ENCODE measurements at regions not wholly inside any gene's neighbourhood (a gene's known extent, or its start where the extent isn't known, plus 50 kb on each side); places are given as distances from the start of the nearest gene placed in this dataset.

GRCh38 chr5:24067208-24067607 is 559.8 kb downstream of the PRDM9 start:
- no peak for DNase-seq (ENCODE audit: low spot score in 2 of 2)
- Histone ChIP-seq H3K4me3 (no peak overlapping the region), H3K4me1 (no peaks in the 10 kb centered on the region), H3K27me3 (ENCODE audit: low read depth) (no peaks in the 10 kb centered on the region), H3K36me3 (replicated peaks) (no peaks in the 10 kb centered on the region), H3K9me3 (no peaks in the 10 kb centered on the region)
- in situ Hi-C loops (cut with MboI; ENCODE audit: low sequenced_read_pairs) = no loop called here

GRCh38 chr5:24068524-24068923 is 561.1 kb downstream of the PRDM9 start:
- in situ Hi-C loops (cut with MboI; ENCODE audit: low sequenced_read_pairs) = no loop called here
- H3K36me3 ChIP-seq (replicated peaks) = no peaks in the 10 kb centered on the region

GRCh38 chr5:24073107-24073506 is 565.7 kb downstream of the PRDM9 start:
- no peaks in the 10 kb centered on the region for H3K4me1 ChIP-seq
- no peaks in the 10 kb centered on the region for H3K27me3 ChIP-seq (ENCODE audit: low read depth)
- H3K9me3 ChIP-seq = no peaks in the 10 kb centered on the region
- in situ Hi-C loops (cut with MboI; ENCODE audit: low sequenced_read_pairs) = no loop called here
- no peak overlapping the region for H3K4me3 ChIP-seq
- no peaks in the 10 kb centered on the region for H3K36me3 ChIP-seq (replicated peaks)
- DNase-seq (ENCODE audit: low spot score in 2 of 2) = no peak

More at GRCh38 chr5:24068524-24068923, 561.1 kb downstream of the PRDM9 start:
- H3K4me1 ChIP-seq = no peaks in the 10 kb centered on the region
- no peaks in the 10 kb centered on the region for H3K9me3 ChIP-seq
- no peak overlapping the region for H3K4me3 ChIP-seq
- no peak for DNase-seq (ENCODE audit: low spot score in 2 of 2)
- H3K27me3 ChIP-seq (ENCODE audit: low read depth) = no peaks in the 10 kb centered on the region

- no peaks in the 10 kb centered on the region for H3K36me3 ChIP-seq (replicated peaks)
- in situ Hi-C loops (cut with MboI; ENCODE audit: low sequenced_read_pairs) = no loop called here
- H3K4me1 ChIP-seq = no peaks in the 10 kb centered on the region
- H3K9me3 ChIP-seq = no peaks in the 10 kb centered on the region
- H3K27me3 ChIP-seq (ENCODE audit: low read depth) = no peaks in the 10 kb centered on the region
- H3K4me3 ChIP-seq = no peak overlapping the region
- DNase-seq (ENCODE audit: low spot score in 2 of 2) = no peak
These were observed 564.7 kb downstream of the CDH10 start for GRCh38 chr5:24080046-24080445.

- Histone ChIP-seq H3K4me1 (no peaks in the 10 kb centered on the region), H3K9me3 (no peaks in the 10 kb centered on the region), H3K36me3 (replicated peaks) (no peaks in the 10 kb centered on the region), H3K27me3 (ENCODE audit: low read depth) (no peaks in the 10 kb centered on the region), H3K4me3 (no peak overlapping the region)
- DNase-seq (ENCODE audit: low spot score in 2 of 2) = no peak
- in situ Hi-C loops (cut with MboI; ENCODE audit: low sequenced_read_pairs) = no loop called here
These were observed 550.6 kb downstream of the CDH10 start for GRCh38 chr5:24094081-24094679.

GRCh38 chr5:24102010-24102409 is 542.8 kb downstream of the CDH10 start:
- DNase-seq (ENCODE audit: low spot score in 2 of 2) = no peak
- H3K36me3 ChIP-seq (replicated peaks) = no peaks in the 10 kb centered on the region
- H3K27me3 ChIP-seq (ENCODE audit: low read depth) = peaks cover 2% of the 10 kb centered on the region; the same call in 1 of the 2 replicates
- H3K4me3 ChIP-seq = no peak overlapping the region
- in situ Hi-C loops (cut with MboI; ENCODE audit: low sequenced_read_pairs) = no loop called here
- no peaks in the 10 kb centered on the region for H3K4me1 ChIP-seq
- H3K9me3 ChIP-seq = no peaks in the 10 kb centered on the region

GRCh38 chr5:24103451-24104023 is 541.2 kb downstream of the CDH10 start:
- in situ Hi-C loops (cut with MboI; ENCODE audit: low sequenced_read_pairs) = no loop called here
- no peak for DNase-seq (ENCODE audit: low spot score in 2 of 2)
- Histone ChIP-seq H3K27me3 (ENCODE audit: low read depth) (peaks cover 2% of the 10 kb centered on the region; the same call in 1 of the 2 replicates), H3K36me3 (replicated peaks) (no peaks in the 10 kb centered on the region), H3K4me3 (no peak overlapping the region), H3K9me3 (no peaks in the 10 kb centered on the region), H3K4me1 (no peaks in the 10 kb centered on the region)

- Histone ChIP-seq H3K4me1 (no peaks in the 10 kb centered on the region), H3K4me3 (no peak overlapping the region), H3K36me3 (replicated peaks) (no peaks in the 10 kb centered on the region), H3K27me3 (ENCODE audit: low read depth) (peaks cover 2% of the 10 kb centered on the region; the same call in 1 of the 2 replicates), H3K9me3 (no peaks in the 10 kb centered on the region)
- DNase-seq (ENCODE audit: low spot score in 2 of 2) = peak in 1 of 2 experiments; percentile 35
- in situ Hi-C loops (cut with MboI; ENCODE audit: low sequenced_read_pairs) = no loop called here
These were observed 534.7 kb downstream of the CDH10 start for GRCh38 chr5:24110004-24110615.

GRCh38 chr5:24112420-24112819 is 532.4 kb downstream of the CDH10 start:
- in situ Hi-C loops (cut with MboI; ENCODE audit: low sequenced_read_pairs) = no loop called here
- DNase-seq (ENCODE audit: low spot score in 2 of 2) = no peak
- H3K4me3 ChIP-seq = no peak overlapping the region

GRCh38 chr5:24118351-24118750 is 526.4 kb downstream of the CDH10 start:
- Histone ChIP-seq H3K4me1 (no peaks in the 10 kb centered on the region), H3K36me3 (replicated peaks) (no peaks in the 10 kb centered on the region), H3K27me3 (ENCODE audit: low read depth) (no peaks in the 10 kb centered on the region), H3K4me3 (no peak overlapping the region), H3K9me3 (no peaks in the 10 kb centered on the region)
- no peak for DNase-seq (ENCODE audit: low spot score in 2 of 2)
- in situ Hi-C loops (cut with MboI; ENCODE audit: low sequenced_read_pairs) = no loop called here

More at GRCh38 chr5:24112420-24112819, 532.4 kb downstream of the CDH10 start:
- Histone ChIP-seq H3K36me3 (replicated peaks) (no peaks in the 10 kb centered on the region), H3K27me3 (ENCODE audit: low read depth) (no peaks in the 10 kb centered on the region), H3K9me3 (no peaks in the 10 kb centered on the region), H3K4me1 (no peaks in the 10 kb centered on the region)

- no peaks in the 10 kb centered on the region for H3K9me3 ChIP-seq
- DNase-seq (ENCODE audit: low spot score in 2 of 2) = no peak
- no peaks in the 10 kb centered on the region for H3K4me1 ChIP-seq
- H3K4me3 ChIP-seq = no peak overlapping the region
- H3K36me3 ChIP-seq (replicated peaks) = no peaks in the 10 kb centered on the region
- no peaks in the 10 kb centered on the region for H3K27me3 ChIP-seq (ENCODE audit: low read depth)
- in situ Hi-C loops (cut with MboI; ENCODE audit: low sequenced_read_pairs) = no loop called here
These were observed 509.2 kb downstream of the CDH10 start for GRCh38 chr5:24135536-24135935.

- in situ Hi-C loops (cut with MboI; ENCODE audit: low sequenced_read_pairs) = no loop called here
- no peaks in the 10 kb centered on the region for H3K9me3 ChIP-seq
- no peaks in the 10 kb centered on the region for H3K36me3 ChIP-seq (replicated peaks)
- H3K27me3 ChIP-seq (ENCODE audit: low read depth) = no peaks in the 10 kb centered on the region
- H3K4me3 ChIP-seq = no peak overlapping the region
- no peak for DNase-seq (ENCODE audit: low spot score in 2 of 2)
- no peaks in the 10 kb centered on the region for H3K4me1 ChIP-seq
These were observed 503.7 kb downstream of the CDH10 start for GRCh38 chr5:24141046-24141445.

GRCh38 chr5:24142341-24142740 is 502.4 kb downstream of the CDH10 start:
- Histone ChIP-seq H3K4me3 (no peak overlapping the region), H3K9me3 (no peaks in the 10 kb centered on the region), H3K27me3 (ENCODE audit: low read depth) (no peaks in the 10 kb centered on the region), H3K36me3 (replicated peaks) (no peaks in the 10 kb centered on the region), H3K4me1 (no peaks in the 10 kb centered on the region)
- DNase-seq (ENCODE audit: low spot score in 2 of 2) = no peak
- in situ Hi-C loops (cut with MboI; ENCODE audit: low sequenced_read_pairs) = no loop called here

- in situ Hi-C loops (cut with MboI; ENCODE audit: low sequenced_read_pairs) = no loop called here
- no peaks in the 10 kb centered on the region for H3K4me1 ChIP-seq
- no peaks in the 10 kb centered on the region for H3K36me3 ChIP-seq (replicated peaks)
- no peak for DNase-seq (ENCODE audit: low spot score in 2 of 2)
- no peaks in the 10 kb centered on the region for H3K27me3 ChIP-seq (ENCODE audit: low read depth)
- no peak overlapping the region for H3K4me3 ChIP-seq
- no peaks in the 10 kb centered on the region for H3K9me3 ChIP-seq
These were observed 499.0 kb downstream of the CDH10 start for GRCh38 chr5:24145806-24146205.
